ENCODE measurements at regions not wholly inside any gene's neighbourhood (a gene's known extent, or its start where the extent isn't known, plus 50 kb on each side); places are given as distances from the start of the nearest gene placed in this dataset.

- TF ChIP-seq EZH2 (IDR thresholded peaks at IDR 0.05; ENCODE audit: low read depth, low read length, severe bottlenecking) (no peak), RAD21 (IDR thresholded peaks at IDR 0.05 in 1 of 2, conservative IDR thresholded peaks at IDR 0.05 in 1 of 2; ENCODE audit: low read depth in 2 of 2, low read length in 2 of 2) (no peak), POLR2AphosphoS5 (IDR thresholded peaks at IDR 0.05; ENCODE audit: low read depth, low read length) (no peak), KDM5A (IDR thresholded peaks at IDR 0.05; ENCODE audit: low read length) (no peak), CTCF (IDR thresholded peaks at IDR 0.05; ENCODE audit: control extremely low read depth in 1 of 3, insufficient read depth in 1 of 3, low read depth in 1 of 3, low read length in 3 of 3) (no peak)
Observed at GRCh38 chr5:171582849-171583248, 163.4 kb downstream of the FGF18 start.

Data from H1 (cell line).